HUES64 (cell line): ENCODE measurements at regions not wholly inside any gene's neighbourhood (a gene's known extent, or its start where the extent isn't known, plus 50 kb on each side); places are given as distances from the start of the nearest gene placed in this dataset.

Experiments
- H3K27ac ChIP-seq: 2 replicates; pipeline ENCODE4 v1.7.0; 2013; ENCODE audit warnings: low read depth, low read length, inconsistent platforms
- H3K27me3 ChIP-seq: 2 replicates; pipeline ENCODE4 v1.6.1; 2013; ENCODE audit warnings: mild to moderate bottlenecking, low read length; ENCODE audit not compliant: insufficient read depth
- H3K36me3 ChIP-seq: 2 replicates; pipeline ENCODE4 v1.6.1; 2013; ENCODE audit warnings: mild to moderate bottlenecking, low read length; ENCODE audit not compliant: insufficient read depth
- H3K4me1 ChIP-seq: 2 replicates; pipeline ENCODE4 v1.6.1; 2013; ENCODE audit warnings: mild to moderate bottlenecking, low read length, moderate library complexity; ENCODE audit not compliant: insufficient read depth
- H3K4me3 ChIP-seq: 2 replicates; pipeline ENCODE4 v1.5.1; 2013; ENCODE audit warnings: mild to moderate bottlenecking, low read length, moderate library complexity
- H3K9ac ChIP-seq: 2 replicates; pipeline ENCODE4 v1.6.1; 2013; ENCODE audit warnings: mild to moderate bottlenecking, low read depth, low read length
- H3K9me3 ChIP-seq: 2 replicates; pipeline ENCODE4 v1.6.1; 2013; ENCODE audit warnings: low read depth, low read length; ENCODE audit not compliant: insufficient read depth
- WGBS: fragments of 150-250, 120-280 bp; methylation state at CpG from one replicate; pipeline ENCODE4 v1.1.7; 2013; ENCODE audit warnings: missing lambda C conversion rate; 5-methylcytosine and 5-hydroxymethylcytosine counted together

GRCh38 chr15:95016511-95017229 lies 785.3 kb downstream of the MCTP2 start:
- 100% methylated on average over 2 of the region's 2 CpGs for WGBS
- no peak overlapping the region for H3K9ac ChIP-seq
- H3K27ac ChIP-seq: no peak overlapping the region
- H3K4me1 ChIP-seq: peaks cover 15% of the 10 kb centered on the region; the same call in 1 of the 2 replicates
- no peak overlapping the region for H3K4me3 ChIP-seq
- H3K9me3 ChIP-seq: no peaks in the 10 kb centered on the region
- no peaks in the 10 kb centered on the region for H3K27me3 ChIP-seq
- H3K36me3 ChIP-seq: no peaks in the 10 kb centered on the region

GRCh38 chr15:95017666-95018328 lies 786.4 kb downstream of the MCTP2 start:
- 48% methylated on average over 4 of the region's 4 CpGs for WGBS
- Histone ChIP-seq H3K4me3 (no peak overlapping the region), H3K9me3 (peaks cover 2% of the 10 kb centered on the region; the same call in 1 of the 2 replicates), H3K27me3 (no peaks in the 10 kb centered on the region), H3K27ac (no peak overlapping the region), H3K9ac (no peak overlapping the region), H3K4me1 (peaks cover 15% of the 10 kb centered on the region; the same call in 1 of the 2 replicates), H3K36me3 (no peaks in the 10 kb centered on the region)

GRCh38 chr15:95018888-95019545 lies 787.7 kb downstream of the MCTP2 start:
- Histone ChIP-seq H3K9me3 (peaks cover 2% of the 10 kb centered on the region; the same call in 1 of the 2 replicates), H3K27ac (no peak overlapping the region), H3K4me3 (no peak overlapping the region), H3K4me1 (peaks cover 15% of the 10 kb centered on the region; the same call in 1 of the 2 replicates), H3K27me3 (no peaks in the 10 kb centered on the region), H3K36me3 (no peaks in the 10 kb centered on the region), H3K9ac (no peak overlapping the region)
- WGBS: 93% methylated on average over 5 of the region's 6 CpGs

- H3K9me3 ChIP-seq: peaks cover 2% of the 10 kb centered on the region; the same call in 1 of the 2 replicates
- H3K9ac ChIP-seq: no peak overlapping the region
- H3K36me3 ChIP-seq: no peaks in the 10 kb centered on the region
- 100% methylated on average over 1 of the region's 1 CpG for WGBS
- no peaks in the 10 kb centered on the region for H3K27me3 ChIP-seq
- no peak overlapping the region for H3K4me3 ChIP-seq
- peaks cover 15% of the 10 kb centered on the region; the same call in 1 of the 2 replicates for H3K4me1 ChIP-seq
- H3K27ac ChIP-seq: no peak overlapping the region
Measured at GRCh38 chr15:95019907-95020306, 788.5 kb downstream of the MCTP2 start.

- Histone ChIP-seq H3K27me3 (no peaks in the 10 kb centered on the region), H3K4me1 (peaks cover 15% of the 10 kb centered on the region; the same call in 1 of the 2 replicates), H3K27ac (no peak overlapping the region), H3K4me3 (no peak overlapping the region), H3K36me3 (no peaks in the 10 kb centered on the region), H3K9ac (no peak overlapping the region), H3K9me3 (peaks cover 2% of the 10 kb centered on the region; the same call in 1 of the 2 replicates)
- WGBS: no CpG with 5 or more reads among the region's 2 CpGs
Measured at GRCh38 chr15:95021816-95022215, 790.5 kb downstream of the MCTP2 start.

GRCh38 chr15:95024351-95024750 lies 793.0 kb downstream of the MCTP2 start:
- no peaks in the 10 kb centered on the region for H3K27me3 ChIP-seq
- no peak overlapping the region for H3K9ac ChIP-seq
- no peak overlapping the region for H3K4me3 ChIP-seq
- no peaks in the 10 kb centered on the region for H3K36me3 ChIP-seq
- H3K4me1 ChIP-seq: no peaks in the 10 kb centered on the region
- peaks cover 2% of the 10 kb centered on the region; the same call in 1 of the 2 replicates for H3K9me3 ChIP-seq
- no peak overlapping the region for H3K27ac ChIP-seq
- 67% methylated on average over 2 of the region's 2 CpGs for WGBS

- no peak overlapping the region for H3K4me3 ChIP-seq
- H3K9ac ChIP-seq: no peak overlapping the region
- H3K9me3 ChIP-seq: peaks cover 2% of the 10 kb centered on the region; the same call in 1 of the 2 replicates
- no peaks in the 10 kb centered on the region for H3K36me3 ChIP-seq
- no peaks in the 10 kb centered on the region for H3K27me3 ChIP-seq
- 89% methylated on average over 3 of the region's 5 CpGs for WGBS
- no peaks in the 10 kb centered on the region for H3K4me1 ChIP-seq
- no peak overlapping the region for H3K27ac ChIP-seq
Measured at GRCh38 chr15:95025924-95026728, 794.8 kb downstream of the MCTP2 start.

GRCh38 chr15:95027981-95028380 lies 796.6 kb downstream of the MCTP2 start:
- WGBS: 93% methylated on average over 3 of the region's 3 CpGs
- no peaks in the 10 kb centered on the region for H3K4me1 ChIP-seq
- no peaks in the 10 kb centered on the region for H3K9me3 ChIP-seq
- H3K27me3 ChIP-seq: no peaks in the 10 kb centered on the region
- H3K27ac ChIP-seq: no peak overlapping the region
- H3K36me3 ChIP-seq: no peaks in the 10 kb centered on the region
- H3K4me3 ChIP-seq: no peak overlapping the region
- no peak overlapping the region for H3K9ac ChIP-seq

- 91% methylated on average over 2 of the region's 2 CpGs for WGBS
- Histone ChIP-seq H3K9ac (no peak overlapping the region), H3K9me3 (no peaks in the 10 kb centered on the region), H3K27ac (no peak overlapping the region), H3K27me3 (no peaks in the 10 kb centered on the region), H3K4me1 (peaks cover 9% of the 10 kb centered on the region; the same call in 1 of the 2 replicates), H3K4me3 (no peak overlapping the region), H3K36me3 (no peaks in the 10 kb centered on the region)
Measured at GRCh38 chr15:95032156-95032555, 800.8 kb downstream of the MCTP2 start.

GRCh38 chr15:95035106-95035505 lies 803.7 kb downstream of the MCTP2 start:
- 95% methylated on average over 2 of the region's 3 CpGs for WGBS
- Histone ChIP-seq H3K9ac (no peak overlapping the region), H3K4me3 (no peak overlapping the region), H3K4me1 (peaks cover 9% of the 10 kb centered on the region; the same call in 1 of the 2 replicates), H3K9me3 (no peaks in the 10 kb centered on the region), H3K27ac (no peak overlapping the region), H3K27me3 (no peaks in the 10 kb centered on the region), H3K36me3 (no peaks in the 10 kb centered on the region)
